ENCODE measurements at regions not wholly inside any gene's neighbourhood (a gene's known extent, or its start where the extent isn't known, plus 50 kb on each side); places are given as distances from the start of the nearest gene placed in this dataset.

- no peak for TF ChIP-seq CTCF (IDR thresholded peaks at IDR 0.05; ENCODE audit: control extremely low read depth, extremely low read depth, low read depth, missing control alignments)
- POLR2A ChIA-PET = no interaction called here
- DNase-seq (ENCODE audit: extremely low spot score) = no peak
- CTCF ChIA-PET = interaction anchor here (0.9 kb wide), 1 partner anchor 8 kb away, joined by 3 read pairs; no protein-coding TSS in a partner anchor
Measured at GRCh38 chr18:60838677-60839076, 466.1 kb upstream of the MC4R start.

- DNase-seq (ENCODE audit: extremely low spot score) = no peak
- ChIA-PET CTCF (no interaction called here), POLR2A (no interaction called here)
- no peak for TF ChIP-seq CTCF (IDR thresholded peaks at IDR 0.05; ENCODE audit: control extremely low read depth, extremely low read depth, low read depth, missing control alignments)
Measured at GRCh38 chr18:60846396-60846795, 473.8 kb upstream of the MC4R start.

- no peak for TF ChIP-seq CTCF (IDR thresholded peaks at IDR 0.05; ENCODE audit: control extremely low read depth, extremely low read depth, low read depth, missing control alignments)
- DNase-seq (ENCODE audit: extremely low spot score) = no peak
- ChIA-PET CTCF (no interaction called here), POLR2A (no interaction called here)
Measured at GRCh38 chr18:60847517-60847916, 474.9 kb upstream of the MC4R start.

- TF ChIP-seq CTCF (IDR thresholded peaks at IDR 0.05; ENCODE audit: control extremely low read depth, extremely low read depth, low read depth, missing control alignments) = no peak
- ChIA-PET POLR2A (no interaction called here), CTCF (interaction anchor here (1.2 kb wide), 1 partner anchor 25 kb away, joined by 7 read pairs; no protein-coding TSS in a partner anchor)
- DNase-seq (ENCODE audit: extremely low spot score) = no peak
Measured at GRCh38 chr18:60861575-60861974, 471.7 kb upstream of the CDH20 start.

DNA sequence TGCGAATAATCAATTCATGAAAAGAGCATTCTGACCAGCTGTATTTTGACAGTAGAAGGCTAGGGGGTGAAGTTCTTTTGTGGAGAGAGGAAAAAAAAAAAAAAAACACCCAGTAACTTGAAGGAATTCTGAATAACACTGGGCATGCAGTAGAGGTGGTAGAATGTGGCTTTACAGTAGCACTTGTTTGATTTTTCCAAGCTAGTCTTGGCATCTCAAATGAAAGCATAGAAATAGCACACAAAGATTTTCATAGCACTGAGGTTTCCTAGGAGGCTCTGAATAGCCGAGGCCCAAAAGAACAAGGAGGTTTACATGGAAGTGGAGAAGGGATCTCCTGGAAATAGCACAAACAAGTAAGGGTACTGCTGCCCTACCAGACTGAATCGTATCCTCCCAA lies 470.2 kb upstream of the CDH20 start:
- POLR2A ChIA-PET = no interaction called here
- DNase-seq (ENCODE audit: extremely low spot score) = no peak
- TF ChIP-seq CTCF (IDR thresholded peaks at IDR 0.05; ENCODE audit: control extremely low read depth, extremely low read depth, low read depth, missing control alignments) = no peak
- CTCF ChIA-PET = no interaction called here

GRCh38 chr18:60865801-60866200 lies 467.4 kb upstream of the CDH20 start:
- ChIA-PET POLR2A (no interaction called here), CTCF (no interaction called here)
- DNase-seq (ENCODE audit: extremely low spot score) = no peak
- no peak for TF ChIP-seq CTCF (IDR thresholded peaks at IDR 0.05; ENCODE audit: control extremely low read depth, extremely low read depth, low read depth, missing control alignments)

Measured in GM10248 (cell line).